ENCODE measurements at regions not wholly inside any gene's neighbourhood (a gene's known extent, or its start where the extent isn't known, plus 50 kb on each side); places are given as distances from the start of the nearest gene placed in this dataset.

DNA sequence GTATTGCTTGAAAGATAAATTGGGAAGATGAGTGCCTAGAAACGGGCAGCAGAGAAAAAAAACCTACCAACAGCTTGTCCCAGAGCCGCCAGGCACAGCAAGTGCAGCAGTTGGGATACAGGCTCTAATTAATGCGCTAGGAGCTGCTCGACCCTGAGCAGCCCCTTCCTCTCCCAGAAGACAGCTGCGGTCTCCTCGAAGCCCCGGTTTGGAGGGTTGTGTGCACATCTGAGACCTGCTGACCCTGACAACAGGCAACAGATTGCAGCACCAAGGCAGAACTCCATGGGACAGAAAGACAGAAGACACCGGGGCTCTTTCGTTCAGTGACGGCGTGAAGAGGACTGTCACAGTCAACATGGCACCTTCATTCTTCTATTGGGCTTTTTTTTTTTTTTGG is 101.4 kb downstream of the TSEN15 start:
- H3K9ac ChIP-seq (replicated peaks in 1 of 4; ENCODE audit: extremely low read depth in 1 of 4, low read depth in 3 of 4, low read length in 3 of 4): no peak overlapping the region
- H3K36me3 ChIP-seq (ENCODE audit: control insufficient read depth in 2 of 4, insufficient read depth in 4 of 4, low read length in 3 of 4): no peaks in the 10 kb centered on the region
- FAIRE-seq (no peak), DNase-seq (ENCODE audit: low read depth in 1 of 2, low spot score in 2 of 2) (no peak)
- H4K20me1 ChIP-seq (replicated peaks in 1 of 2; ENCODE audit: control insufficient read depth in 1 of 2, insufficient read depth in 2 of 2, low read length in 2 of 2): no peaks in the 10 kb centered on the region
- POLR2A ChIA-PET (ENCODE audit: partially characterized antibody): no interaction called here
- no peak overlapping the region for H3K18ac ChIP-seq (ENCODE audit: extremely low read depth, low read length)
- no peak overlapping the region for H2BK20ac ChIP-seq (ENCODE audit: low read length)
- no peak overlapping the region for H3K4me2 ChIP-seq (ENCODE audit: insufficient read depth in 1 of 2, low read depth in 2 of 2, low read length in 2 of 2)
- 92% methylated on average over 10 of the region's 11 CpGs; no CpG with 5 or more reads in 1 of the 2 experiments for WGBS, 2 experiments (ENCODE audit: extremely low coverage in 1 of 2, insufficient coverage in 1 of 2, insufficient read length in 1 of 2, insufficient replicate concordance in 2 of 2, low coverage in 1 of 2, low lambda C conversion rate in 2 of 2, missing lambda C conversion rate in 1 of 2)
- TF ChIP-seq BRCA1 (IDR thresholded peaks at IDR 0.05; ENCODE audit: low read depth, low read length) (no peak), SP4 (IDR thresholded peaks at IDR 0.05; ENCODE audit: low read length) (no peak)
- no peak overlapping the region for H3K27ac ChIP-seq (ENCODE audit: low read depth, low read length)
- no peak overlapping the region; the same call in 1 of the 2 replicates for H4K8ac ChIP-seq (ENCODE audit: extremely low read depth, insufficient read depth, low read length)
- H3K27me3 ChIP-seq (replicated peaks in 1 of 4; ENCODE audit: control insufficient read depth in 3 of 4, extremely low read depth in 1 of 4, insufficient read depth in 3 of 4, low read length in 3 of 4): no peaks in the 10 kb centered on the region
- no peak overlapping the region for H2BK15ac ChIP-seq (ENCODE audit: low read length)
- no peak overlapping the region for H2AK5ac ChIP-seq (ENCODE audit: low read depth, low read length)
- no peaks in the 10 kb centered on the region for H3K23me2 ChIP-seq (ENCODE audit: low read depth, low read length)
- no peak overlapping the region for H4K91ac ChIP-seq (replicated peaks; ENCODE audit: insufficient read length, low read length)
- CTCF ChIA-PET (ENCODE audit: partially characterized antibody): interaction anchor here (0.8 to 2.5 kb wide), 2 partner anchors 12 to 70 kb away, joined by 3 to 9 read pairs; no protein-coding TSS in a partner anchor
- no peak overlapping the region for H3K56ac ChIP-seq (replicated peaks; ENCODE audit: insufficient read length, low read depth, low read length)
- peak overlapping the region; percentile 33 for H3K14ac ChIP-seq (ENCODE audit: insufficient read length)
- H3K4me3 ChIP-seq (ENCODE audit: extremely low read depth in 1 of 4, insufficient read depth in 2 of 4, low read depth in 3 of 4, low read length in 4 of 4): no peak overlapping the region
- H2AFZ ChIP-seq (ENCODE audit: low read length): no peak overlapping the region
- no peak overlapping the region for H3K4ac ChIP-seq (replicated peaks; ENCODE audit: insufficient read length, low read depth, low read length)
- H3K79me2 ChIP-seq (ENCODE audit: control insufficient read depth in 1 of 2, insufficient read depth in 2 of 2, low read length in 2 of 2): no peaks in the 10 kb centered on the region
- H2BK120ac ChIP-seq (replicated peaks; ENCODE audit: low read depth, low read length): no peak overlapping the region
- no peak overlapping the region for H4K5ac ChIP-seq (ENCODE audit: insufficient read length, low read depth, low read length)
- H2BK5ac ChIP-seq (ENCODE audit: low read depth, low read length): no peak overlapping the region
- H2BK12ac ChIP-seq (ENCODE audit: low read depth, low read length): no peak overlapping the region
- no peaks in the 10 kb centered on the region for H3K9me3 ChIP-seq (ENCODE audit: insufficient read depth in 2 of 2, low read depth in 1 of 2, low read length in 1 of 2)
- peaks cover 0 to 12% (median 7%) of the 10 kb centered on the region in 4 experiments; a peak in 4 of 7 replicates for H3K4me1 ChIP-seq (replicated peaks in 1 of 4; ENCODE audit: control insufficient read depth in 3 of 4, insufficient read depth in 4 of 4, low read length in 3 of 4)
- H3K79me1 ChIP-seq (ENCODE audit: low read depth, low read length): no peaks in the 10 kb centered on the region
- H3K23ac ChIP-seq (ENCODE audit: insufficient read length): no peak overlapping the region
